BE2C (cell line): ENCODE measurements at regions not wholly inside any gene's neighbourhood (a gene's known extent, or its start where the extent isn't known, plus 50 kb on each side); places are given as distances from the start of the nearest gene placed in this dataset.

ENCODE experiments used
- DNase-seq: peaks from one replicate; pipeline ENCODE4 v3.0.0-alpha.2; 2020
- H3K27me3 ChIP-seq: fragments of 250-450 bp; sonication (Bioruptor Pico); 2 replicates; pipeline ENCODE4 v1.5.1; 2020; ENCODE audit warnings: mild to moderate bottlenecking
- H3K36me3 ChIP-seq: fragments of 250-450 bp; sonication (Bioruptor Pico); 2 replicates; pipeline ENCODE4 v1.5.1; 2020; ENCODE audit warnings: mild to moderate bottlenecking
- H3K4me1 ChIP-seq: fragments of 250-450 bp; sonication (Bioruptor Pico); 2 replicates; pipeline ENCODE4 v1.5.1; 2020
- H3K4me3 ChIP-seq: 2 replicates; pipeline ENCODE4 v1.5.1; 2011; ENCODE audit warnings: low read depth, low read length
- H3K9me3 ChIP-seq: fragments of 250-450 bp; sonication (Bioruptor Pico); 2 replicates; pipeline ENCODE4 v1.5.1; 2020
- CTCF ChIP-seq: IDR thresholded peaks from 2 replicates; pipeline ENCODE4 v1.5.1; 2012; ENCODE audit warnings: mild to moderate bottlenecking, low read depth, low read length

DNA sequence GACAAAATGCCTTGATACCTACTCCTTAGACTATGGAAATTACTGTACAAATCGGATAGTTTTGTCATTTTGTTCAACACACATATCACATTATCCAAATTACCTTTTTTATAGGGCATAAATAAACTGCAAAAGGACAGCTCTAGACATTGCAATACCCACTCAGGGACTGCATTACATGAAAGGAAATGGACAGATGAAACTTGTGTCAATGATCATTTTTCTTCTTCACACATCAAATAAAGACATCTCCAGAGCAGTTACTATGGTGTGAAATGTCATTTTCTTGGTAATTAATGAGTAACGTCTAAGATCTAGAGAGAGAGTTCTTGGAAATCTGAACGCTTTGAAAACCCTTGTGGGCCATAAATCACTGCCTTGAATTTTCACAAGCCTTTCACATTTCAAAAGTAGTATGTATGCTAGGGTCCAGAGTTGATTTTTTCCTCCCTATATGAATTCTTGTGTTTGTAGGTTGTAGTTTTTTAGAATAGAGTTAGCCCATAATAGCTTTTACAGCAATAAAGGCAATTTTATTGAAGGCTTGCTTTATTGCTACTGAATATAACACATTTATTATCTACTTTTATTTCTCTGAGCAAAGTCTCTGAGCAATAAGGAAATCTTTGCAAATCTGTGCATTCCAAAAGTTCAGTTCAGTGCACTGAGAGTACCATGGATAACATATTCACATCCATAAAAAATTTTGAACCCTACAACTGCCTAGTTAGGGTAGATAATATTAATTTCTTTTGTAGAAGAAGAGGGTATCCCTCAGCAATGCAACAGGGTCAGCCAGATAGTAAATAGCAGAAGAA is 358.0 kb upstream of the PCSK5 start:
- no peaks in the 10 kb centered on the region for H3K4me1 ChIP-seq
- no peak for DNase-seq
- H3K9me3 ChIP-seq: no peaks in the 10 kb centered on the region
- no peak for TF ChIP-seq CTCF
- H3K36me3 ChIP-seq: no peaks in the 10 kb centered on the region
- H3K27me3 ChIP-seq: no peaks in the 10 kb centered on the region
- no peak overlapping the region for H3K4me3 ChIP-seq

- Histone ChIP-seq H3K9me3 (no peaks in the 10 kb centered on the region), H3K27me3 (no peaks in the 10 kb centered on the region), H3K4me1 (no peaks in the 10 kb centered on the region), H3K4me3 (no peak overlapping the region), H3K36me3 (no peaks in the 10 kb centered on the region)
- DNase-seq: no peak
- no peak for TF ChIP-seq CTCF
These were observed 350.9 kb upstream of the PCSK5 start for GRCh38 chr9:75539523-75539922.

GRCh38 chr9:75540185-75540584 is 350.3 kb upstream of the PCSK5 start:
- no peak for TF ChIP-seq CTCF
- DNase-seq: no peak
- Histone ChIP-seq H3K36me3 (no peaks in the 10 kb centered on the region), H3K4me1 (no peaks in the 10 kb centered on the region), H3K4me3 (no peak overlapping the region), H3K9me3 (no peaks in the 10 kb centered on the region), H3K27me3 (no peaks in the 10 kb centered on the region)

DNA sequence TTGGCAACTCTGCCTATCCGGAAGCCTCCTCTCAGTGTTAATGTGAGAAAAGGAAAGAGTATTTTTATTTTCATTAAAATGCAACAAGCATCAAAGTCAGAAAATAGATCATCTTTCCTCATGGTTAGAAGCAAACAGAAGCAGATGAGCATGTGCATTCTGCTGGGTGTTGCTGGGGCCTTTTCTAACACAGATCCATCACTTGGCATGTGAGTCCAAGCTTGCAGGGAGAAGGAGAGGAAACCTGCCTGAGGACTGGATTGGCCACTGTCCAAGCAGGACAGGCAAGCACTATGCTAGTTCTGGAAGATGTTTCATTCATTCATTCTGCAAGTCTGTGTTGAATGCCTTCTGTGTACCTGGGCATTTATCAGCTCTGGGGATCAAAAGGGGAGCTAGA is 348.7 kb upstream of the PCSK5 start:
- H3K4me3 ChIP-seq: no peak overlapping the region
- no peak for DNase-seq
- H3K36me3 ChIP-seq: no peaks in the 10 kb centered on the region
- no peak for TF ChIP-seq CTCF
- H3K4me1 ChIP-seq: no peaks in the 10 kb centered on the region
- no peaks in the 10 kb centered on the region for H3K27me3 ChIP-seq
- H3K9me3 ChIP-seq: no peaks in the 10 kb centered on the region

- TF ChIP-seq CTCF: no peak
- H3K36me3 ChIP-seq: no peaks in the 10 kb centered on the region
- H3K4me3 ChIP-seq: no peak overlapping the region
- DNase-seq: no peak
- no peaks in the 10 kb centered on the region for H3K4me1 ChIP-seq
- no peaks in the 10 kb centered on the region for H3K9me3 ChIP-seq
- no peaks in the 10 kb centered on the region for H3K27me3 ChIP-seq
These were observed 345.7 kb upstream of the PCSK5 start for GRCh38 chr9:75544815-75545214.

GRCh38 chr9:75545287-75545686 is 345.2 kb upstream of the PCSK5 start:
- no peak overlapping the region for H3K4me3 ChIP-seq
- no peaks in the 10 kb centered on the region for H3K9me3 ChIP-seq
- no peaks in the 10 kb centered on the region for H3K36me3 ChIP-seq
- no peaks in the 10 kb centered on the region for H3K27me3 ChIP-seq
- no peak for DNase-seq
- no peaks in the 10 kb centered on the region for H3K4me1 ChIP-seq
- no peak for TF ChIP-seq CTCF
